ENCODE measurements at regions not wholly inside any gene's neighbourhood (a gene's known extent, or its start where the extent isn't known, plus 50 kb on each side); places are given as distances from the start of the nearest gene placed in this dataset.

- H3K27me3 Mint-ChIP-seq (ENCODE audit: low read depth, poor library complexity), result peaks cover 8% of the 10 kb centered on the region
- H3K27ac Mint-ChIP-seq, result no peak overlapping the region
- no peak for TF ChIP-seq CTCF (IDR thresholded peaks at IDR 0.05)
- H3K9me3 Mint-ChIP-seq, result no peaks in the 10 kb centered on the region
- DNase-seq, result no peak
- H3K4me1 Mint-ChIP-seq, result no peaks in the 10 kb centered on the region
- H3K36me3 Mint-ChIP-seq (ENCODE audit: low read depth), result no peaks in the 10 kb centered on the region
- H3K4me3 Mint-ChIP-seq, result no peak overlapping the region
Observed at GRCh38 chr13:38606699-38607535, 80.0 kb upstream of the FREM2 start.

- Mint-ChIP-seq H3K36me3 (ENCODE audit: low read depth) (no peaks in the 10 kb centered on the region), H3K27ac (no peak overlapping the region), H3K4me1 (no peaks in the 10 kb centered on the region), H3K27me3 (ENCODE audit: low read depth, poor library complexity) (no peaks in the 10 kb centered on the region), H3K4me3 (no peak overlapping the region), H3K9me3 (no peaks in the 10 kb centered on the region)
- no peak for TF ChIP-seq CTCF (IDR thresholded peaks at IDR 0.05)
- no peak for DNase-seq
Observed at GRCh38 chr13:38617936-38618335, 68.9 kb upstream of the FREM2 start.

- no peaks in the 10 kb centered on the region for H3K4me1 Mint-ChIP-seq
- no peak overlapping the region for H3K27ac Mint-ChIP-seq
- H3K4me3 Mint-ChIP-seq, result no peak overlapping the region
- no peaks in the 10 kb centered on the region for H3K27me3 Mint-ChIP-seq (ENCODE audit: low read depth, poor library complexity)
- no peak for DNase-seq
- H3K36me3 Mint-ChIP-seq (ENCODE audit: low read depth), result no peaks in the 10 kb centered on the region
- H3K9me3 Mint-ChIP-seq, result no peaks in the 10 kb centered on the region
- no peak for TF ChIP-seq CTCF (IDR thresholded peaks at IDR 0.05)
Observed at GRCh38 chr13:38618336-38618735, 68.5 kb upstream of the FREM2 start.

- no peak for TF ChIP-seq CTCF (IDR thresholded peaks at IDR 0.05)
- Mint-ChIP-seq H3K36me3 (ENCODE audit: low read depth) (no peaks in the 10 kb centered on the region), H3K27ac (no peak overlapping the region), H3K27me3 (ENCODE audit: low read depth, poor library complexity) (no peaks in the 10 kb centered on the region), H3K4me3 (no peak overlapping the region), H3K4me1 (no peaks in the 10 kb centered on the region), H3K9me3 (no peaks in the 10 kb centered on the region)
- no peak for DNase-seq
Observed at GRCh38 chr13:38618881-38619280, 68.0 kb upstream of the FREM2 start.

- Mint-ChIP-seq H3K36me3 (ENCODE audit: low read depth) (no peaks in the 10 kb centered on the region), H3K4me1 (peaks cover 4% of the 10 kb centered on the region), H3K27ac (no peak overlapping the region), H3K27me3 (ENCODE audit: low read depth, poor library complexity) (no peaks in the 10 kb centered on the region), H3K4me3 (no peak overlapping the region), H3K9me3 (no peaks in the 10 kb centered on the region)
- no peak for DNase-seq
- no peak for TF ChIP-seq CTCF (IDR thresholded peaks at IDR 0.05)
Observed at GRCh38 chr13:38620876-38621275, 66.0 kb upstream of the FREM2 start.

GRCh38 chr13:38624822-38625221 lies 62.1 kb upstream of the FREM2 start:
- H3K4me1 Mint-ChIP-seq, result peaks cover 4% of the 10 kb centered on the region
- no peaks in the 10 kb centered on the region for H3K27me3 Mint-ChIP-seq (ENCODE audit: low read depth, poor library complexity)
- no peak for DNase-seq
- no peaks in the 10 kb centered on the region for H3K36me3 Mint-ChIP-seq (ENCODE audit: low read depth)
- no peak overlapping the region for H3K27ac Mint-ChIP-seq
- H3K4me3 Mint-ChIP-seq, result peak overlapping the region; percentile 18
- no peak for TF ChIP-seq CTCF (IDR thresholded peaks at IDR 0.05)
- H3K9me3 Mint-ChIP-seq, result no peaks in the 10 kb centered on the region

Measured in nephron progenitor cell (in vitro differentiated cells).